ENCODE measurements at regions not wholly inside any gene's neighbourhood (a gene's known extent, or its start where the extent isn't known, plus 50 kb on each side); places are given as distances from the start of the nearest gene placed in this dataset.

DNA sequence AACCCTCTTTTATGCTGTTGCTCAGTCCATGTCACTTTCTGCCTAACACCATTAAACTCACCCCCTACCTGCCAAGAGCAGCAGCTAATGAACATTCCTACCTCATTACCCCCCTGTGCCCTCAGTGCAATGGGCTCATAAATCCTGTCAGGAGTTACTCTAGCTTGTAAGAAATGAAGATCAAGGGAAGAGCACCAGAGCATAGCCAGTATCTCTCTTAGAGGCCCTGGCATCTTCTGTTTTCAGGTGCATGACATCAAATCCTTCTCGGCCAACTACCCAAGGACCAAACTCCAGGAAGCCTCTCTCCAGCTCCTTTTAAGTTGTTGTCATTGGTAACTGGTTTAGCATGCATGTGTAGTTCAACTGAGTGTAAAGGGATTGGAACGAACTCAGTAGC, 75.1 kb downstream of the FOXI2 start:
- TF ChIP-seq, protein P1, sequence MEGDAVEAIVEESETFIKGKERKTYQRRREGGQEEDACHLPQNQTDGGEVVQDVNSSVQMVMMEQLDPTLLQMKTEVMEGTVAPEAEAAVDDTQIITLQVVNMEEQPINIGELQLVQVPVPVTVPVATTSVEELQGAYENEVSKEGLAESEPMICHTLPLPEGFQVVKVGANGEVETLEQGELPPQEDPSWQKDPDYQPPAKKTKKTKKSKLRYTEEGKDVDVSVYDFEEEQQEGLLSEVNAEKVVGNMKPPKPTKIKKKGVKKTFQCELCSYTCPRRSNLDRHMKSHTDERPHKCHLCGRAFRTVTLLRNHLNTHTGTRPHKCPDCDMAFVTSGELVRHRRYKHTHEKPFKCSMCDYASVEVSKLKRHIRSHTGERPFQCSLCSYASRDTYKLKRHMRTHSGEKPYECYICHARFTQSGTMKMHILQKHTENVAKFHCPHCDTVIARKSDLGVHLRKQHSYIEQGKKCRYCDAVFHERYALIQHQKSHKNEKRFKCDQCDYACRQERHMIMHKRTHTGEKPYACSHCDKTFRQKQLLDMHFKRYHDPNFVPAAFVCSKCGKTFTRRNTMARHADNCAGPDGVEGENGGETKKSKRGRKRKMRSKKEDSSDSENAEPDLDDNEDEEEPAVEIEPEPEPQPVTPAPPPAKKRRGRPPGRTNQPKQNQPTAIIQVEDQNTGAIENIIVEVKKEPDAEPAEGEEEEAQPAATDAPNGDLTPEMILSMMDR (conservative IDR thresholded peaks at IDR 0.05; ENCODE audit: low read depth) = no peak
- H3K27ac ChIP-seq = no peak overlapping the region
- POLR2A ChIA-PET (ENCODE audit: low non-redundant PET) = no interaction called here
- DNase-seq (ENCODE audit: low spot score) = no peak
- CTCF ChIA-PET = interaction anchor here (0.6 kb wide), 1 partner anchor 96 kb away, joined by 3 read pairs; no protein-coding TSS in a partner anchor

DNA sequence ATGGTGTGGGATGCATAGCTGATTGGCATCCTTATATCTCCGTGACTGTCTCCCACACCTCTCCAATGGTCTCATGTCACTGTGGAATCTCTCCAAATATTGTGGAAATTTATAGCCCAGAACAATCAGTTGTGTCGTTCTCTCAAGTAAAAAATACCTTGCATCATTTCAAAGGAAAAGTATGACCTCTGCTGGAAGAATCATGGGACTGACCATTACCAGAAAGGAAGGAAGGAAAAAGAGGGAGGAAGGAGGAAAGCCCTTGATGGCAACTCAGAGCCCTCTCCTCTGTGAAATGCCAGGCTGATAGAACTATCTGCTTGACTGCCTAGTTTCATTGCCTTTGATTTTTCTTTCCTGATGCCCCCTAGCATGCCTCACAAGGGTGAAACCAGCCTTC, 76.3 kb downstream of the FOXI2 start:
- POLR2A ChIA-PET (ENCODE audit: low non-redundant PET) = no interaction called here
- CTCF ChIA-PET = interaction anchor here (0.5 to 2.8 kb wide), 8 partner anchors 11 to 1811 kb away, joined by 3 to 25 read pairs (median 4); no protein-coding TSS in a partner anchor
- TF ChIP-seq, protein P1 (conservative IDR thresholded peaks at IDR 0.05; ENCODE audit: low read depth) = no peak

DNA sequence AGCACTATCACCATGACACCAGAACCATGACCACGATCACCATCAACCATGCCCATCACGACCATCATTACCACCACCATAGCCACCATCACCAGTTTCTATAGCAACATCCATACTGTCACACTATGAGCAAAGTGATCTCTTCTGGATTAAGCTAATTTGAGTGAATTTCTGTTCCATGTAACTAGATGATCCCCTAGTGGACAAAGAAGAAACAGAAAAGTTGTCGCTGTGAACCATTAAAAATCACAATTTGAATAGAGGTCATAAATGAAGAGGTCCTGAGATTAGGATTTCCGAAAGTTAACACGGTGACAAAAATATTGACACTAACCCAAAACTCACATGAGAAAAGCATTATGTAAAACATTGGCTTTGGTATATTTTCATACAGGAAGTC, 77.6 kb downstream of the CLRN3 start:
- POLR2A ChIA-PET (ENCODE audit: low non-redundant PET) = no interaction called here
- DNase-seq (ENCODE audit: low spot score) = no peak
- no peak overlapping the region for H3K27ac ChIP-seq
- CTCF ChIA-PET = interaction anchor here (0.5 to 2.8 kb wide), 5 partner anchors 39 to 844 kb away, joined by 3 to 25 read pairs (median 3); no protein-coding TSS in a partner anchor
- TF ChIP-seq, protein P1 (conservative IDR thresholded peaks at IDR 0.05; ENCODE audit: low read depth) = no peak

More for the DNA sequence above, 76.3 kb downstream of the FOXI2 start:
- H3K27ac ChIP-seq = no peak overlapping the region
- DNase-seq (ENCODE audit: low spot score) = no peak

DNA sequence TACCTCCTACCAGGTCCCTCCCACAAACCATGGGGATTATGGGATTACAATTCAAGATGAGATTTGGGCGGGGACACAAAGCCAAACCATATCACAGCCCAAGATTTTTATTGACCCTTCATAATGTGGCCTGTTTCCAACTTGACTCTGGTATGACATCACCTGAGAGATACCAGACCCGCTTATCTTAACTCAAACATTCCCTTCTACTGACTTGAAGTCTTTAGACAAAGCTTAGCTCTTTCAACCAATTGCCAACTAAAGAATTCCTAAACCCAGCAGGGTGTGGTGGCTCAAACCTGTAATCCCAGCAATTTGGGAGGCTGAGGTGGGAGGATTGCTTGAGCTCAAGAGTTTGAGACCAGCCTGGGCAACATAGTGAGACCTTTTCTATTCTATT, 67.9 kb downstream of the CLRN3 start:
- ChIA-PET CTCF (interaction anchor here (0.6 kb wide), 1 partner anchor 11 kb away, joined by 3 read pairs; no protein-coding TSS in a partner anchor), POLR2A (ENCODE audit: low non-redundant PET) (no interaction called here)
- H3K27ac ChIP-seq = no peak overlapping the region
- TF ChIP-seq, protein P1 (conservative IDR thresholded peaks at IDR 0.05; ENCODE audit: low read depth) = no peak
- DNase-seq (ENCODE audit: low spot score) = no peak

DNA sequence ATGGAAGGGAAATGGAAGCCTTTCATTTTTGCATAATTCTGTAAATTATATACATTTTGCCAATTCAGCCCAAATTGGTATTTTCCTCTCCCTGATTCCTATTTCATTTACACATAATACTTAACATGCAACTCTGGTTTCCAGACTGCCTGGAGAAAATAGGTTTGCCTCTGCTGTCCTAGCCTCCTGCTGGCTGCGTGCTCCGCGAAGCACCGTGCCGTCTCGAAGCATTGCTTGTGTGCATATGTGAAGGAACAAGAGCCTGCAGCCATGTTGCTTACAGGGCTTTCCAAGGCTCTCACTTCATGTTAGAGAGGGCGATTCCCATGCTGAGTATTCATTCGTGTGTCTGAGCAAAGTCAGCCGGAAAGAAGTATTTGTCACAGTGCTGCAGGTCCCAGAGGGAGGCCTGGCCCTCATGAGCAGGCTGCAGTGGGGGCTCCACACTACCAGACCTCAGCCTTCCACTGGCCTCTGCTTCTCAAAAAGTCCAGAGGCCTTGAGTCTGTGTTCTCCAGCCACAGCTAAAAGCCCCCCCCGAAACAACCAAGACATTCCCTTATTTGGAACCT, 66.5 kb downstream of the CLRN3 start:
- TF ChIP-seq, protein P1 (conservative IDR thresholded peaks at IDR 0.05; ENCODE audit: low read depth) = no peak
- no peak for DNase-seq (ENCODE audit: low spot score)
- no peak overlapping the region for H3K27ac ChIP-seq
- CTCF ChIA-PET = no interaction called here
- POLR2A ChIA-PET (ENCODE audit: low non-redundant PET) = interaction anchor here (0.6 kb wide), 1 partner anchor 10 kb away, joined by 3 read pairs; no protein-coding TSS in a partner anchor

DNA sequence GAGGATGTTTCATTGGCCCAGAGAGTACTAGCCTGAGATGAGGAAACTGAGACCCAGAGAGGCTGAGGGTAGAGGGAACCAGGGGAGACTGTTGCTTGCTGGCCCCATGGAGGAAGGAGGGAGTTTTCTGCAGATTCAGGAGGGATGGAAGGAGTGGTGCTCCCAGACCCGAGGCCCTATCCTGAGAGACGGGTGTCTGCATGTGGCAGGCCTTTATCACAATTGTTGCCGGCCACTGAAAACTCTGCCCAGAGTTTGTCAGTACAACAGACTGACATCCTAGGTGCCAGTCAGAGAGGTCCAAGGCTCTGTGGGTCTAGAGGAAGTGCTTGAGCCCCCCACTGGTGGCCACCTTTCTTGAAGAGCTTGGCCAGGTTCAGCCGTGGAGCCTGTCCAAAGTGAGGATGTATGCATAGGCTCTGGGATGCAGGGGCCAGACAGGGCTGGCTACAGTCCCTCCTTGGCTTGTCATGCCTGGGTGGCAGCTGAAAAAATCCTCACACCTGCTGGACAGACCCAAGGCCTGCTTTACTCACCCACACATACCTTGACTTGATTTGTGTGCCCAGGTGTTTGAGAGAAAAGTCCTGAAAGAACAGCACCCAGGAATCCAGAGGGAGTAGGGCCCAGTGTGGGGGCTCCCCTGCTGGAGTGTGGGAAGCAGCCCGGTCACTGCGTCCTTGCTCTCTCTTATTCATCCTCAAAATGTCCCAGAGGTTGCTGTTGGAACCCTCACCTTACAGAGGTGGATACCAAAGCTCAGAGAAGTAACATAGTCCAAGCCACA, 65.2 kb downstream of the CLRN3 start:
- CTCF ChIA-PET = interaction anchor here (1.1 kb wide), 1 partner anchor 27 kb away, joined by 3 read pairs; no protein-coding TSS in a partner anchor

More for the DNA sequence above, 65.2 kb downstream of the CLRN3 start:
- no peak overlapping the region for H3K27ac ChIP-seq
- no peak for DNase-seq (ENCODE audit: low spot score)
- TF ChIP-seq, protein P1 (conservative IDR thresholded peaks at IDR 0.05; ENCODE audit: low read depth) = no peak
- POLR2A ChIA-PET (ENCODE audit: low non-redundant PET) = no interaction called here
